ENCODE measurements at regions not wholly inside any gene's neighbourhood (a gene's known extent, or its start where the extent isn't known, plus 50 kb on each side); places are given as distances from the start of the nearest gene placed in this dataset.
A peak's percentile ranks its signal among the peaks of the same experiment; 100 is the strongest.

GRCh38 chr1:9452516-9453140 lies 86.6 kb upstream of the SLC25A33 start (continued):
- TF ChIP-seq CAMTA2 (CRISPR knock-in tag; IDR thresholded peaks at IDR 0.05; ENCODE audit: borderline replicate concordance) (no peak), HNF4A (CRISPR knock-in tag; IDR thresholded peaks at IDR 0.05) (peak; percentile 31; the same call in 1 of the 2 replicates), NAIF1 (CRISPR knock-in tag; IDR thresholded peaks at IDR 0.05; ENCODE audit: borderline replicate concordance) (no peak), MAF1 (CRISPR knock-in tag; IDR thresholded peaks at IDR 0.05; ENCODE audit: borderline replicate concordance) (no peak), RXRB (CRISPR knock-in tag; IDR thresholded peaks at IDR 0.05; ENCODE audit: borderline replicate concordance) (0 out of 2 replicates have a peak, but pooled peaks have one; percentile 13), ZBTB21 (CRISPR knock-in tag; IDR thresholded peaks at IDR 0.05) (no peak), RARA (CRISPR knock-in tag; IDR thresholded peaks at IDR 0.05) (peak; percentile 19; the same call in 1 of the 2 replicates), ETS1 (CRISPR knock-in tag; IDR thresholded peaks at IDR 0.05) (no peak), HDAC2 (CRISPR knock-in tag; IDR thresholded peaks at IDR 0.05) (0 out of 2 replicates have a peak, but pooled peaks have one; percentile 23), BCL6 (CRISPR knock-in tag; IDR thresholded peaks at IDR 0.05) (peak; percentile 40; the same call in 1 of the 2 replicates), SAP130 (CRISPR knock-in tag; IDR thresholded peaks at IDR 0.05; ENCODE audit: low read depth) (peak; percentile 19; the same call in 1 of the 2 replicates), IRF2 (CRISPR knock-in tag; IDR thresholded peaks at IDR 0.05) (0 out of 2 replicates have a peak, but pooled peaks have one; percentile 18), ZNF7 (CRISPR knock-in tag; IDR thresholded peaks at IDR 0.05) (no peak), ZNF768 (CRISPR knock-in tag; IDR thresholded peaks at IDR 0.05) (0 out of 2 replicates have a peak, but pooled peaks have one; percentile 29)
- TF ChIP-seq, protein P1, sequence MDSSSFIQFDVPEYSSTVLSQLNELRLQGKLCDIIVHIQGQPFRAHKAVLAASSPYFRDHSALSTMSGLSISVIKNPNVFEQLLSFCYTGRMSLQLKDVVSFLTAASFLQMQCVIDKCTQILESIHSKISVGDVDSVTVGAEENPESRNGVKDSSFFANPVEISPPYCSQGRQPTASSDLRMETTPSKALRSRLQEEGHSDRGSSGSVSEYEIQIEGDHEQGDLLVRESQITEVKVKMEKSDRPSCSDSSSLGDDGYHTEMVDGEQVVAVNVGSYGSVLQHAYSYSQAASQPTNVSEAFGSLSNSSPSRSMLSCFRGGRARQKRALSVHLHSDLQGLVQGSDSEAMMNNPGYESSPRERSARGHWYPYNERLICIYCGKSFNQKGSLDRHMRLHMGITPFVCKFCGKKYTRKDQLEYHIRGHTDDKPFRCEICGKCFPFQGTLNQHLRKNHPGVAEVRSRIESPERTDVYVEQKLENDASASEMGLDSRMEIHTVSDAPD (CRISPR knock-in tag; IDR thresholded peaks at IDR 0.05) = no peak
- TF ChIP-seq, protein P2, sequence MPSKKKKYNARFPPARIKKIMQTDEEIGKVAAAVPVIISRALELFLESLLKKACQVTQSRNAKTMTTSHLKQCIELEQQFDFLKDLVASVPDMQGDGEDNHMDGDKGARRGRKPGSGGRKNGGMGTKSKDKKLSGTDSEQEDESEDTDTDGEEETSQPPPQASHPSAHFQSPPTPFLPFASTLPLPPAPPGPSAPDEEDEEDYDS (CRISPR knock-in tag; IDR thresholded peaks at IDR 0.05) = no peak
